Transverse colon (tissue), 4 donors: ENCODE measurements at regions not wholly inside any gene's neighbourhood (a gene's known extent, or its start where the extent isn't known, plus 50 kb on each side); places are given as distances from the start of the nearest gene placed in this dataset.

Experiments used
- DNase-seq: peaks from one replicate; pipeline ENCODE4 v3.0.0-alpha.2; 2019
- H3K27ac ChIP-seq, 4 donors: fragments of 200-600 bp; sonication (generic); 2 replicates each; pipeline ENCODE4 v1.5.1; 2016 to 2018; ENCODE audit warnings: inconsistent platforms in 4 of 4
- H3K27me3 ChIP-seq: fragments of 200-600 bp; sonication (generic); 2 replicates; pipeline ENCODE4 v1.5.1; 2017; ENCODE audit warnings: inconsistent platforms
- H3K36me3 ChIP-seq, 4 donors: fragments of 200-600 bp; sonication (generic); 2 replicates each; pipeline ENCODE4 v1.5.1; 2017 to 2019; ENCODE audit warnings: inconsistent platforms in 4 of 4
- H3K4me1 ChIP-seq, 4 donors: fragments of 200-600 bp; sonication (generic); 2 replicates each; pipeline ENCODE4 v1.5.1; 2017 to 2020; ENCODE audit warnings: inconsistent platforms in 4 of 4
- H3K4me3 ChIP-seq, 4 donors: fragments of 200-600 bp; sonication (generic); 1 replicate in 1 of 4; 2 replicates in 3 of 4; pipeline versions ENCODE4 v1.5.1 to v1.6.1; 2017 to 2019; ENCODE audit warnings: inconsistent platforms in 4 of 4
- H3K9me3 ChIP-seq, 2 donors: fragments of 200-600 bp; sonication (generic); 2 replicates each; pipeline ENCODE4 v1.5.1; 2017 to 2019; ENCODE audit warnings: inconsistent platforms in 2 of 2
- EP300 ChIP-seq: sonication (generic); formaldehyde crosslinking; IDR thresholded peaks from one replicate; pipeline ENCODE4 v1.6.1; 2017; ENCODE audit warnings: antibody characterized with exemption, low read depth
- POLR2A ChIP-seq: fragments of 450-650 bp; IDR thresholded peaks from one replicate; pipeline ENCODE4 v1.6.1; 2016; ENCODE audit warnings: antibody characterized with exemption, mild to moderate bottlenecking, moderate library complexity
- POLR2AphosphoS5 ChIP-seq, 3 donors: sonication (generic); formaldehyde crosslinking; IDR thresholded peaks; one replicate each; pipeline ENCODE4 v1.6.1; 2016; ENCODE audit warnings: antibody characterized with exemption in 3 of 3
- WGBS, 2 donors: methylation state at CpG; one replicate each; pipeline ENCODE4 v1.1.5; 2018; ENCODE audit warnings: low coverage in 1 of 2; 5-methylcytosine and 5-hydroxymethylcytosine counted together
- in situ Hi-C, 4 donors: fragments of 200-750 bp; cut with MboI; loops; one replicate each; pipeline versions ENCODE4 v1.15.0 to v1.15.1; 2017; ENCODE audit warnings: low sequenced_read_pairs in 3 of 4, low pct_ligation_motif_present in 1 of 4, low pct_unique_long_range_greater_than_20kb in 1 of 4
- intact Hi-C: fragments of 100-400 bp; cut with DNase I; formaldehyde crosslinking; loops from one replicate; pipeline ENCODE4 v1.15.1; 2023; ENCODE audit warnings: low total_unique reads
- TF ChIP-seq, protein P1 (sequence below), 5 experiments: fragments of 200-600 bp in 3 of 5; fragments of 450-650 bp in 2 of 5; sonication (generic) in 3 of 5; IDR thresholded peaks; 1 replicate in 2 of 5; 2 replicates in 3 of 5; pipeline ENCODE4 v1.5.1; 2016 to 2017; ENCODE audit warnings: antibody characterized with exemption in 5 of 5, inconsistent platforms in 3 of 5, mild to moderate bottlenecking in 2 of 5, moderate library complexity in 1 of 5

DNA sequence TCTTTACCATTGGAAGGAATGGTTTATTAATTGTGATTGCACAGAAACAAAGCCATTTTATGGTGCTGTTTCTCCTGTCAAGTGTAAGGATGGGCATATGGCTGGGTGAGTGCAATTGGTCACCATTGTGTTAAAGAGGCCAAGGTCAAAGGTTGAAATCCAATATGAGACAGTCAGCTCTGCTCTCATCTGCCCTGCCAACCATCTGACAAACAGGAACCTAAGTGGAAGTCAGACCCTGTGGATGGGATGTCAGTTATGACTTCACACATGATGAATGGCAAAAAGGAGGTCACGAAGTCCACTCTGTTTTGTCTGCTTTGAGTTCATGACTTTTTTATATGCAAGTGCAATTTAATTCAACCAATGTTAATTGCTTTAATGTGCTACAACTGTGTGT is 172.7 kb upstream of the TMEM229A start:
- WGBS, 2 donors = 72 to 80% methylated on average over 1 of the region's 1 CpG
- Histone ChIP-seq H3K36me3 (no peaks in the 10 kb centered on the region), H3K4me1 (no peaks in the 10 kb centered on the region), H3K27ac (no peak overlapping the region), H3K9me3 (no peaks in the 10 kb centered on the region), H3K4me3 (no peak overlapping the region), H3K27me3 (no peaks in the 10 kb centered on the region)
- in situ Hi-C loops (no loop called here), intact Hi-C loops (no loop called here)
- DNase-seq = no peak
- TF ChIP-seq POLR2AphosphoS5 (IDR thresholded peaks at IDR 0.05) = no peak
- no peak for TF ChIP-seq POLR2A
- TF ChIP-seq, protein P1, sequence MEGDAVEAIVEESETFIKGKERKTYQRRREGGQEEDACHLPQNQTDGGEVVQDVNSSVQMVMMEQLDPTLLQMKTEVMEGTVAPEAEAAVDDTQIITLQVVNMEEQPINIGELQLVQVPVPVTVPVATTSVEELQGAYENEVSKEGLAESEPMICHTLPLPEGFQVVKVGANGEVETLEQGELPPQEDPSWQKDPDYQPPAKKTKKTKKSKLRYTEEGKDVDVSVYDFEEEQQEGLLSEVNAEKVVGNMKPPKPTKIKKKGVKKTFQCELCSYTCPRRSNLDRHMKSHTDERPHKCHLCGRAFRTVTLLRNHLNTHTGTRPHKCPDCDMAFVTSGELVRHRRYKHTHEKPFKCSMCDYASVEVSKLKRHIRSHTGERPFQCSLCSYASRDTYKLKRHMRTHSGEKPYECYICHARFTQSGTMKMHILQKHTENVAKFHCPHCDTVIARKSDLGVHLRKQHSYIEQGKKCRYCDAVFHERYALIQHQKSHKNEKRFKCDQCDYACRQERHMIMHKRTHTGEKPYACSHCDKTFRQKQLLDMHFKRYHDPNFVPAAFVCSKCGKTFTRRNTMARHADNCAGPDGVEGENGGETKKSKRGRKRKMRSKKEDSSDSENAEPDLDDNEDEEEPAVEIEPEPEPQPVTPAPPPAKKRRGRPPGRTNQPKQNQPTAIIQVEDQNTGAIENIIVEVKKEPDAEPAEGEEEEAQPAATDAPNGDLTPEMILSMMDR (IDR thresholded peaks at IDR 0.05) = no peak
- TF ChIP-seq EP300 = no peak

DNA sequence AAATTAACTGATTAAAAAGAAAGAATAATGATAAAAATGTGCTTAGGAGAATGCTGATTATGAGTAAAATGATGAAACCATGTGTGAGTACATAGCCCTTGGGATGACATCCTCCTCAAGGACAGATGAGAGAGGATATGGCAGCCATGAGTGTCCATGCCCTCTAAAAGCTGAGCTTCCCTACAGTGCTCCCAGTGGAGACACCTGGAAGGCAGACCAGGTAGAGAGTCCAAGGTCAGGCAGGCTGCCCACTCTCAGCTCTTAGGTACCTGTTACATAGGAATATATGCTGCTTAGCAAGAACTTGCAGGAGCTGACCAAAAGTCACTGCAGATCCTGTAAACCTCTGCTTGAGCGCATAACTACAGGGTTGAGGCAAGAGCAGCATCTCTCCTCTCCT is 169.7 kb upstream of the TMEM229A start:
- no peak for TF ChIP-seq POLR2AphosphoS5 (IDR thresholded peaks at IDR 0.05)
- TF ChIP-seq EP300 = no peak
- TF ChIP-seq, protein P1 (IDR thresholded peaks at IDR 0.05) = no peak
- no peak for TF ChIP-seq POLR2A
- WGBS, 2 donors = 83 to 100% methylated on average over 1 of the region's 1 CpG
- H3K4me1 ChIP-seq = no peaks in the 10 kb centered on the region
- in situ Hi-C loops = no loop called here
- H3K9me3 ChIP-seq = no peaks in the 10 kb centered on the region
- intact Hi-C loops = no loop called here
- DNase-seq = no peak
- no peaks in the 10 kb centered on the region for H3K27me3 ChIP-seq
- no peak overlapping the region for H3K27ac ChIP-seq
- no peaks in the 10 kb centered on the region for H3K36me3 ChIP-seq
- no peak overlapping the region for H3K4me3 ChIP-seq

- Histone ChIP-seq H3K27me3 (no peaks in the 10 kb centered on the region), H3K27ac (no peak overlapping the region), H3K36me3 (no peaks in the 10 kb centered on the region), H3K9me3 (no peaks in the 10 kb centered on the region), H3K4me3 (no peak overlapping the region), H3K4me1 (no peaks in the 10 kb centered on the region)
- WGBS, 2 donors = 69 to 86% methylated on average over 2 to 3 of the region's 3 CpGs
- no peak for DNase-seq
- TF ChIP-seq POLR2AphosphoS5 (IDR thresholded peaks at IDR 0.05) (no peak), EP300 (no peak), POLR2A (no peak)
- TF ChIP-seq, protein P1 (IDR thresholded peaks at IDR 0.05) = no peak
- intact Hi-C loops (no loop called here), in situ Hi-C loops (no loop called here)
These were observed 169.0 kb upstream of the TMEM229A start for GRCh38 chr7:124201768-124202349.

DNA sequence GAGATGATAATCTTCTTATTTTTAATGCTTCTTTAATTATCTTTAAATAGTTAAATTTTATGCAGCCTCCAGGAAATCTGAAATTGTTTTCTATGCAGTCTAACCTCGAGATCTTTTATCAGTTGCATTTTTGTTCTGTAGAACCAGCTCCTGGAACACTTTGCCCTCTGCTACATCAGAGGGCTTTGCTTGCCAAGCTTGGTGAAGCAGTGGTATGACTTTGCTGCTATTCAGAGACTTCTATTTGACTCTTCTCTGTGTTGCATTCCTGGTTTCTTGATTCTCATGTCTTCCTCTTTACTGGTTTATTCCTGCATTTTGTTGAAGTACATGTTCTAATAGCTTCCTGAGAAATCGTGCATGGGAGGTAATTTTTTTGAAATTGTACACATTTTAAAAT is 163.7 kb upstream of the TMEM229A start:
- no peaks in the 10 kb centered on the region for H3K27me3 ChIP-seq
- in situ Hi-C loops (no loop called here), intact Hi-C loops (no loop called here)
- no peak overlapping the region for H3K27ac ChIP-seq
- whole genome bisulfite sequencing, 2 donors = 25 to 38% methylated on average over 2 of the region's 2 CpGs
- H3K4me3 ChIP-seq = no peak overlapping the region
- TF ChIP-seq POLR2A = no peak
- TF ChIP-seq, protein P1 (IDR thresholded peaks at IDR 0.05) = no peak
- no peak for TF ChIP-seq EP300
- no peak for TF ChIP-seq POLR2AphosphoS5 (IDR thresholded peaks at IDR 0.05)
- H3K4me1 ChIP-seq = no peaks in the 10 kb centered on the region
- DNase-seq = no peak
- H3K9me3 ChIP-seq = no peaks in the 10 kb centered on the region
- no peaks in the 10 kb centered on the region for H3K36me3 ChIP-seq
